ENCODE measurements at regions not wholly inside any gene's neighbourhood (a gene's known extent, or its start where the extent isn't known, plus 50 kb on each side); places are given as distances from the start of the nearest gene placed in this dataset.

DNA sequence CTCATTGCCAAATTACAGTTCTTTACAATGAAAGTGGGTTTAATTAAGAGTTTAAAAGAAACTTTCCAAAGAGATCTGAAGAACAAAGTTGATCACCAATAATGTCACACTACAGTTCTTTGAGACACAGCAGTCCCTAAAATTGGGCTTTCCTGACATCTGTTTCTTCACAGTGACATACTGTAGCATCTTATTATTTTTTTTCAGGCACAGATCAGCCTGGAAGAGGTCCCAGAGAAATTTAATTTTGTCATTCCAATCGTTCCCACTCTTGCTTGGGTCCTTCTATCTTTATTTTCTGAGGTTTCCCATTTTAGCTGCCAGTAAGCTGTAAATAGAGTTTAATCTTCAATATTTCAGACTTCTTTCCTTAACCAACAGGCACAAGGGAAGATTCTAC, 143.1 kb upstream of the FRMPD4 start:
- intact Hi-C loops (cut with DNase I) = no loop called here
- DNase-seq = no peak
- H3K27me3 ChIP-seq = no peaks in the 10 kb centered on the region
- H3K27ac ChIP-seq = no peak overlapping the region
- no peaks in the 10 kb centered on the region for H3K36me3 ChIP-seq
- no peaks in the 10 kb centered on the region for H3K9me3 ChIP-seq
- TF ChIP-seq, protein P1, sequence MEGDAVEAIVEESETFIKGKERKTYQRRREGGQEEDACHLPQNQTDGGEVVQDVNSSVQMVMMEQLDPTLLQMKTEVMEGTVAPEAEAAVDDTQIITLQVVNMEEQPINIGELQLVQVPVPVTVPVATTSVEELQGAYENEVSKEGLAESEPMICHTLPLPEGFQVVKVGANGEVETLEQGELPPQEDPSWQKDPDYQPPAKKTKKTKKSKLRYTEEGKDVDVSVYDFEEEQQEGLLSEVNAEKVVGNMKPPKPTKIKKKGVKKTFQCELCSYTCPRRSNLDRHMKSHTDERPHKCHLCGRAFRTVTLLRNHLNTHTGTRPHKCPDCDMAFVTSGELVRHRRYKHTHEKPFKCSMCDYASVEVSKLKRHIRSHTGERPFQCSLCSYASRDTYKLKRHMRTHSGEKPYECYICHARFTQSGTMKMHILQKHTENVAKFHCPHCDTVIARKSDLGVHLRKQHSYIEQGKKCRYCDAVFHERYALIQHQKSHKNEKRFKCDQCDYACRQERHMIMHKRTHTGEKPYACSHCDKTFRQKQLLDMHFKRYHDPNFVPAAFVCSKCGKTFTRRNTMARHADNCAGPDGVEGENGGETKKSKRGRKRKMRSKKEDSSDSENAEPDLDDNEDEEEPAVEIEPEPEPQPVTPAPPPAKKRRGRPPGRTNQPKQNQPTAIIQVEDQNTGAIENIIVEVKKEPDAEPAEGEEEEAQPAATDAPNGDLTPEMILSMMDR (IDR thresholded peaks at IDR 0.05) = no peak
- H3K9ac ChIP-seq (ENCODE audit: low read depth in 2 of 2, low read length in 2 of 2) = no peak overlapping the region
- H3K4me3 ChIP-seq = no peak overlapping the region
- no peaks in the 10 kb centered on the region for H3K4me1 ChIP-seq

DNA sequence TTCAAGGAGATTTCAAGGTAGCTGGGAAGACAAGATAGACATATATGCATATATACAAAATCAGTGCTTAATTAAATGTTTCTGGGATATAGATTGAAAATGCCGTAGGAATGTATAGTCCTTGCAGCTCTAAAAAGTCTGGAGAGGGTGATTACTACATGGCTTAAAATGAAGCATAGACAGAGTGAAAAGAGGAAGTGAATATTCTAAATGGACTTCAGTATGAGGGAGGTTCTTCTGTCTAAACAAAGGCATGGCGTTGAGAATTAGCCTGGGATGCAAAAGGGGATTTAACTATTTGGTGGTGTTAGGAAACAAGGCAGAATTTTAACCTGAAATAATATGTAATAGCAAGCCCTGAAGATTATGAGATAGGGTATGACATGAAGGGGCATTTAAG, 141.5 kb upstream of the FRMPD4 start:
- intact Hi-C loops (cut with DNase I) = no loop called here
- Histone ChIP-seq H3K36me3 (no peaks in the 10 kb centered on the region), H3K9ac (ENCODE audit: low read depth in 2 of 2, low read length in 2 of 2) (no peak overlapping the region), H3K4me3 (no peak overlapping the region), H3K27ac (no peak overlapping the region), H3K27me3 (no peaks in the 10 kb centered on the region), H3K4me1 (no peaks in the 10 kb centered on the region), H3K9me3 (no peaks in the 10 kb centered on the region)
- TF ChIP-seq, protein P1 (IDR thresholded peaks at IDR 0.05) = no peak
- DNase-seq = no peak

DNA sequence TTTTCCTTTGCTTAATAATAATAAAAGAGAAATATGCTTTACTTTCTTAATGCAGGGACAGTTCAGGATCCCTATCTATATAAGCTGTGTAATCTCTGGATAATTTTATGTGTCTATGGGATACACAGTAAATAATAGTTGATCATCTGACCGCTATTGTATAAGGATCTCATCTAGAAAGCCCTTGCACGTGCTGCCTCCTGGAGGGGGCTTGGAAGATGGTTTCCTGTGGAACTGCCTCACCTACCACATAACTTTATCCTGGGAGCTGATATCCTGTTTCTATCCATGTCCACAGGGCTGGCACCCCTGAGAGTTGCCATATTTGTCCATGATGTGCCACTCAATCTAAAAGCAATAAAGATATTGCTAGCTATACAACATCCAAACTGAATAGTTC, 139.3 kb upstream of the FRMPD4 start:
- Histone ChIP-seq H3K9ac (ENCODE audit: low read depth in 2 of 2, low read length in 2 of 2) (no peak overlapping the region), H3K4me3 (no peak overlapping the region), H3K36me3 (no peaks in the 10 kb centered on the region), H3K27ac (no peak overlapping the region), H3K9me3 (no peaks in the 10 kb centered on the region), H3K27me3 (no peaks in the 10 kb centered on the region), H3K4me1 (no peaks in the 10 kb centered on the region)
- TF ChIP-seq, protein P1 (IDR thresholded peaks at IDR 0.05) = no peak
- DNase-seq = no peak
- intact Hi-C loops (cut with DNase I) = no loop called here

DNA sequence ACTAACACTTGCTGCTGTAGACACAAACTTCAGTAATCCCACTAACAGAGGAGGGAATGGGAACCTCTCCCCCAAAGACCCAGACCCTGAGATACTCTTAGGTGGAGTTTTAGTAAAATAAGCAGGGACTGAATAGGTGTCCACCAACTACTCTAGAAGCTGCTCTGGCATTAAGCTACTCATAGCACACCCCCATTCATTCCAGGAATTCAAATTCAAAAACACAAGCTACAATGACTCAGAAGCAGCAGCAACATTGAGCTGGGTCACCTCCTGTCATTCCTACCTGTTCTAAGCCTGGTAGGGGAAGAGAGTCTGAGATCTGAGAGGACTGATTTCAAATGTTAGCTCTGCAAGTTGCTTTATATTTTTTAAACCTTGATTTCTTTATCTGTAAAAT, 135.4 kb upstream of the FRMPD4 start:
- intact Hi-C loops (cut with DNase I) = no loop called here
- Histone ChIP-seq H3K4me3 (no peak overlapping the region), H3K9ac (ENCODE audit: low read depth in 2 of 2, low read length in 2 of 2) (no peak overlapping the region), H3K36me3 (no peaks in the 10 kb centered on the region), H3K4me1 (no peaks in the 10 kb centered on the region), H3K9me3 (no peaks in the 10 kb centered on the region), H3K27ac (no peak overlapping the region), H3K27me3 (no peaks in the 10 kb centered on the region)
- TF ChIP-seq, protein P1 (IDR thresholded peaks at IDR 0.05) = no peak
- no peak for DNase-seq

DNA sequence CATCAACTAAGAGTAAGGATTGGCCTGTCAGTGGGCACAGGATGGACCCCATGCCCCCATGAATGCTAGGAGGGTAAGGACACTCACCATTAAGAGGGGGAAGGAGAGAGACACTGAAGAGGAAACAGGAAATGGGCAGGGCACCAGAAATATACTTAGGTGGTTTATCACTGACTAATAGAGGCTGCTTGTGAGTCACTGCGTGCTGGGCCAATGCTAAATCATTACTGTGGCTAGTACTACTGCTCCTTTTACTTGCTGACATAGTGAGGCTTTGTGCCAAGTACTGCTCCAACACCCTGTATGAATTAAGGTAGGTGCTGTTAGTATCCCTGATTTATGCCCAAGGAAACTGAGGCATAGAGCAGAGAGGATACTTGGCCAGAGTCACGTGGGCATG, 130.4 kb upstream of the FRMPD4 start:
- Histone ChIP-seq H3K27me3 (no peaks in the 10 kb centered on the region), H3K9ac (ENCODE audit: low read depth in 2 of 2, low read length in 2 of 2) (no peak overlapping the region), H3K27ac (no peak overlapping the region), H3K9me3 (no peaks in the 10 kb centered on the region), H3K4me1 (no peaks in the 10 kb centered on the region), H3K4me3 (no peak overlapping the region), H3K36me3 (no peaks in the 10 kb centered on the region)
- TF ChIP-seq, protein P1 (IDR thresholded peaks at IDR 0.05) = no peak
- intact Hi-C loops (cut with DNase I) = no loop called here
- no peak for DNase-seq

DNA sequence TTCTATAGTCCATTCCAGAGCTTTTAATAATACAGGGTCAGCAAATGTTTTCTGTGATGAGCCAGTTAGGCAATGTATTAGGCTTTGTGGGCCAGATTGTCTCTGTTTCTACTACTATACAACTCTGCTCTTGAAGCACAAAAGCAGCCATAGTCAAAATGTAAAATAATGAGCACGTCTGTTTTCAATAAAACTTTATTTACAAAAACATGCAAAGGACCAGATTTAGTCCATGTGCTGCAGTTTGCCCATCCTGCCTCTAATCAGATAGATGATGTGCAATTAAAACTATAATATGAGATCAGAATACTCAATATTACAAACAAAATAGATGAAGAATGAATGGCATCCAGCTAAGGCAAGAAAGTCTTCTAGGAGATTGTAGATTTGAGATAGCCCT, 127.8 kb upstream of the FRMPD4 start:
- H3K9me3 ChIP-seq = no peaks in the 10 kb centered on the region
- H3K9ac ChIP-seq (ENCODE audit: low read depth in 2 of 2, low read length in 2 of 2) = no peak overlapping the region
- H3K36me3 ChIP-seq = no peaks in the 10 kb centered on the region
- no peak for DNase-seq
- H3K4me1 ChIP-seq = no peaks in the 10 kb centered on the region
- no peaks in the 10 kb centered on the region for H3K27me3 ChIP-seq
- TF ChIP-seq, protein P1 (IDR thresholded peaks at IDR 0.05) = no peak
- H3K4me3 ChIP-seq = no peak overlapping the region
- H3K27ac ChIP-seq = no peak overlapping the region
- intact Hi-C loops (cut with DNase I) = no loop called here

Measured in colonic mucosa (tissue), 4 donors.